ENCODE measurements at regions not wholly inside any gene's neighbourhood (a gene's known extent, or its start where the extent isn't known, plus 50 kb on each side); places are given as distances from the start of the nearest gene placed in this dataset.
"Not testable (repeated sequence)": the region's sequence is repeated elsewhere in the genome, so short reads cannot be mapped to it uniquely, and the experiment has no call there.

DNA sequence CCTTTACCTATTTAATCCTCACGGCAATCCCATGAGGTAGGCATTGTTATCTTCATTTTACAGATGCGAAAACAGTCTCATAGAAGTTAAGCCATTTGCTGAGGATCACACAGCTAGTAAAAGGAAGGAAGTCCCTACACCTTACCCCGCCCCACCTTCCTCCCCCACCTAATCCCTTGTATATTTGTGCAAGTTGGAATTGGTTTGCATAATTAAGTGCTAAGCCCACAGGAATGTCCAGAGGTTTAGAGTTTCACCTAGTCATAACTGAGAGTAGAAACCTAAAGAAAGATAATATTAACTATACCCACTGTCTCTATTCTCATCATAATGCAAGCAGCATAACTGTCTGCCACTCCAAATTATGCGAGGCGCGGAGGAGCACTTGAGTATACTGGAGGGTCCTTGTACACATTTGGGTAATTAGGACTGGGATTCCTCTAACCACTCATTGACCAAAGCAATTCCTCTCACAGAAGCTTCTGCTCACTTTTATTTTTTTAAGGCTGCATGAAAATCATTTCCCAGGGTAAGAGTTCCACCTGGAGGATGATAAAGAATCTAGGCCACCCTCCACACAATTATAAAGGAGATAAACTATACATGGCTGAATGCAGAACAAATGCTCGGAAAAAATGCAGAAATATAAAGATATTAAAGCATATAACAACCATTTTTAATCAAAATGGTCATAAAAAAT is 199.9 kb downstream of the FAM181B start:
- no peak for DNase-seq (ENCODE audit: low read depth)

GRCh38 chr11:82529936-82530335 is 203.7 kb downstream of the FAM181B start:
- no peak for DNase-seq (ENCODE audit: low read depth)

- no peak for DNase-seq (ENCODE audit: low read depth)
These were observed 206.5 kb downstream of the FAM181B start for GRCh38 chr11:82527081-82527584.

GRCh38 chr11:82523141-82523540 is 210.5 kb downstream of the FAM181B start:
- no peak for DNase-seq (ENCODE audit: low read depth)

- DNase-seq (ENCODE audit: low read depth) = no peak
These were observed 212.2 kb downstream of the FAM181B start for GRCh38 chr11:82521427-82521826.

DNA sequence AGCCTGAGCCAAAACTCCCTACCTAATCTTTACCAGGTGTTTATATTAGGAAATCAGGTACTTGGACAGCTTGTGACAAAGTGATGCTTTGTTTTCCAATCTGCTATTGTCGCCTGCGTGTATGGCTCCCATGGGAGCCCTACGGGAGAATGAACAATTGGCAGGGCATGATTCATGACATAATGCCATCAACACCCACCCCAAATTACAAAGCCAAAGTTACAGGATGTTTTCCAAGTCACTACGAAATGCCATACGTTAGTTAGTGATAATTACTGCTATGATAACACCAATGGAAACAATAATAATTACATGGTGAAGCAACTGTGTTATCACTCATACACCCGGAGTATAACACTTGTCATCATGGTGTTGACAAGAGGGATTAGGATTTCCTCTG is 226.4 kb downstream of the FAM181B start:
- no peak for DNase-seq (ENCODE audit: low read depth)

DNA sequence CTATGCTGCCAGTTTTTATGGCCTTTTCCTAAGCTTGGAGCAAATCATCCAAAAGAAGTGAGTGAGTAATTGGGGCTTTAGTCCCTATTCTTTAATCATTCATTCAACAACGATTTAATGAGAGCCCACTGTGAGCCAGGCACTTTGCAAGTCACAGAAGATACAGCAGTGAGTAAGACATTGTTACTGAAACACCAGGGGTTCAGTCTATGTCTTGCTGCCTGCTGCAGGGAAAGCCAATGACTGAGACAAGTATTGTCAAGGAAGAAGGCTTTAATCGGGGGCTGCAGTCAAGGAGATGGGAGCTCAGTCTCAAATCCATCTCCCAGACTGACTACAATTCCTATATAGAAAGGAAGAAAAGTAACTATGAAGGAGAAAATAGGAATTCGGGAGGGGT is 228.3 kb downstream of the FAM181B start:
- DNase-seq (ENCODE audit: low read depth) = no peak

- not testable (repeated sequence) for DNase-seq (ENCODE audit: low read depth)
These were observed 232.5 kb downstream of the FAM181B start for GRCh38 chr11:82501174-82501573.

GRCh38 chr11:82494988-82495432 is 238.7 kb downstream of the FAM181B start:
- no peak for DNase-seq (ENCODE audit: low read depth)

DNA sequence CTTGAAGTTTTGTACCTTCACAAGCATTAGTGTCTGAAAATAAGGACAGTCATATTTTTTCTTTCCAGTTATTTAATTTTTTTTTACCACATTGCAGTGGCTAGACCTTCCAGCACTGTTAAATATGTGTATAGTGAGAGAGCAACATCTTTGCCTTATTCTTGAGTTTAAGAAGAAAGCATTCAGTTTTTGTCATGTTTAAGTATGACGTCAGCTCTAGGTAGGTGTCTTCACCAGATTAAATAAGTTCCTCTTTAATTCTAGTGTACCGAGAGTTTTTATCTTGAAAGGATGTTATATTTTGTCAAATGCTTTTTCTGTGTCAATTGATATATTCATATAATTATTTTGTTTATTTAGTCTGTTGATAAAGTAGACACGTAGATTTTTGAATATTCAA is 258.8 kb downstream of the FAM181B start:
- DNase-seq (ENCODE audit: low read depth) = no peak

DNA sequence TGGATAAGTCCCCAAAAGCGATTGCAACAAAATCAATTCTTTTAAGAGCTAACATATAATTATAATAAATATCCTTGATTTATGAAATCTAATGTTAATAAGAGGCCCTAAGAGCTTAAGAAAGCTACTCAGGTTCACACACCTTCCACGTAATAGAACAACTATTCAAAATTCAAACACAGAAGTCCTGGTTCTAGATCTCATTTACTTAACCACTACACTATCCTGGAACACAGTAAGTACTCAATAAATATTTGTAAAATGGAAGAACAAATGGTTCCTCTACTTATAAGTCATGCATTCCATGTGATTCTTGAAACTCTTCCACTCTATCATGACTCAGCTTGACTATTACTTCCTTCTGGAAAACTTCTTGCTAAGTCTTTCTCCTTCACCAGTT is 268.2 kb downstream of the FAM181B start:
- DNase-seq (ENCODE audit: low read depth) = no peak

DNA sequence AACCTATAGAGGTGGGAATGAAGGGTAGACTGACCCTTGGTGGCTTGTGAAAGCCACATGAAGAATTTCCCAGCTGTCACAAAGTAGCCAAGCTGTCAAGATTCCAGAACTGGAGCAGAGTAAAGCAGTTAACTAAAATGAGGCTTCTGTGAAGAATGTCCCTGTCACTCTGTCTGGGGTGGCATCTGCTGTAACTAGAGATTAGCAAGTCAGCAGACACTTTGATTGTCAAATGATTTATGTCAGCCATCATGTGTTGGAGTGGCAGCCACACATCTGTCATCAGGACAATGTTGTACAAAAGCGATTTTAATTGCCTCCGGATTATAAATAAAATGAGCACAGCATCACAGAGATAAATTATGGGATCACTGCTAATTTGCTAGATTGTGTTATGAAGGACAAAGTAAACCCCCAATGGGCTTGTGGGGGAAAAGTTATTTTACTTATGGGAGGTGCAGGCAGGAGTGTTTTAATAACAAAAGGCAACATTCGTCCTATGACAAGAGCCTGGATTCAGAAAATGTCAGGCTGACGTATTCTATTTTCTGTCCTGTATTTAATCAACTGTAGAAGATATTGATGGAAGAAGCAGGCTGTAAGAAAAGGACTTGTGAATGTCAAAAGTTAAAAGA is 270.9 kb downstream of the FAM181B start:
- no peak for DNase-seq (ENCODE audit: low read depth)

GRCh38 chr11:82458761-82459160 is 274.9 kb downstream of the FAM181B start:
- no peak for DNase-seq (ENCODE audit: low read depth)

DNA sequence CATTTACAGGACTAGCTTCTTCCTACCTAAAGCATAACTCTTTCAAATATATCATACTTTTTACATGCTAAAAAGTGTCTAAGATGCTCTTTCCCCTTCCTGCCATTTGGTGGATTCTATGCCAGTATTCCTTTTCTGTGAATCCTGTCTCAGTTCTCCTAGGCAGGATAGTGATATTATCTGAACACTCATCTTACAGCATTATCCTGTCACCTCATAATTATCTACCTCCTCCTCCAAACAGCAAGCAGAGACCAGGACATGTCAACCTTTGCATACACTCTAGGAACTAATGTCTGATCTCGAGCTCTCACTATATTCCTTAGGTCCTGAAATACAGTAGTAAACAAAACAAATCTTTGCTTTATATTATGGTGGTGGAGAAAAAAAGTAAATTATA is 275.5 kb downstream of the FAM181B start:
- DNase-seq (ENCODE audit: low read depth) = no peak

DNA sequence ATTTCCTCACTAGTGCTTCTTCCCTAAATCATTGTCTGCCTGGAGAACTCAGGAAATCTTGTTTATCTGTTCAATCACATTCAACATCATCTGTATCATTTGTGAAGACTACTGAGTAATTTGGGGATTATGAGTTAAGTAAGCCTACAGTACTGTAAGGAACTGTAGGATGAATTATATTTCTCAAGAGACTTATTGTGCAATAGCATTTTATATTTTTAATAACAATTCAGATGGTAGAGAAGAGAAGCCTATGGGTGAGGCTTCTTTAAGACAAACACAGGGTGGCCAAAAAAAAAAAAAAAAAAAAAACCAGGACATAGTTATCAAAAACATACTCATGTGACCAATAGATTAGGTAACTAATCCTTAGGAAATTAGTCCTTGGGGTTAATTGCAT is 282.7 kb downstream of the FAM181B start:
- no peak for DNase-seq (ENCODE audit: low read depth)

GRCh38 chr11:82406611-82407010 is 327.1 kb downstream of the FAM181B start:
- DNase-seq (ENCODE audit: low read depth) = no peak

DNA sequence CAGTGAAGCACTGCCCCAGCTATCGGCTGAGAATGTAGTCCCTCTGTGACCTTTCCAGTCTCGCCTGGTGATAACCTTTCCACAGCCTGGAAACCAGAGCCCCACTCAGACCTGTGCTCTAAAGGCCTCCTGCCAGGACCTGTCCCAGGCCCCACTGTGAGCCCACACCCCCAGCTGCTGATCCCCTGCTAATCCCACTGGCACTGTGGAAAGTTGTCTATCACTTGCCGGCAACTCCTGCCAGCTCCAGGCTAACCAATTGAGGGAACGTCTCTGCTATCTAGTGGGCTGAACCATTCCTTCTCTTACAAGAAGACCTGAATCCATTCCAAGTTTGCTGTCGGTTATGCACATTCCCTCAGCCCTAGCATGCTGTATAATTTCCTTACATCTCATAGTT is 328.2 kb downstream of the FAM181B start:
- no peak for DNase-seq (ENCODE audit: low read depth)

DNA sequence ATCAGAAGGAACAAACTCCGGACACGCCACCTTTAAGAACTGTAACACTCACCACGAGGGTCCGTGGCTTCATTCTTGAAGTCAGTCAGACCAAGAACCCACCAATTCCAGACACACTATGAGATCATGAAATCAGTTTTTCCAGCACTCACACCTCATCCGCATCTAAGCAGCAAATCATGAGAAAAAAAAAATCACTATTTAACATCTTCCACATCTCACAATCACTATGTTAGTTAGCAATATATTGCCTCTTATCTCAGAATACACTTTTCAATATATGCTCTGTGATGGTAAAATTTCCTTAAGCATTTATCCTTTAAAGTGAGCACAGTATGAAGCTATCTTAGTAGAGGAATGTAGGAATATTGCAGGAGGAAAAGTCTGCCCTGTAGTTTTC is 328.7 kb downstream of the FAM181B start:
- no peak for DNase-seq (ENCODE audit: low read depth)

DNA sequence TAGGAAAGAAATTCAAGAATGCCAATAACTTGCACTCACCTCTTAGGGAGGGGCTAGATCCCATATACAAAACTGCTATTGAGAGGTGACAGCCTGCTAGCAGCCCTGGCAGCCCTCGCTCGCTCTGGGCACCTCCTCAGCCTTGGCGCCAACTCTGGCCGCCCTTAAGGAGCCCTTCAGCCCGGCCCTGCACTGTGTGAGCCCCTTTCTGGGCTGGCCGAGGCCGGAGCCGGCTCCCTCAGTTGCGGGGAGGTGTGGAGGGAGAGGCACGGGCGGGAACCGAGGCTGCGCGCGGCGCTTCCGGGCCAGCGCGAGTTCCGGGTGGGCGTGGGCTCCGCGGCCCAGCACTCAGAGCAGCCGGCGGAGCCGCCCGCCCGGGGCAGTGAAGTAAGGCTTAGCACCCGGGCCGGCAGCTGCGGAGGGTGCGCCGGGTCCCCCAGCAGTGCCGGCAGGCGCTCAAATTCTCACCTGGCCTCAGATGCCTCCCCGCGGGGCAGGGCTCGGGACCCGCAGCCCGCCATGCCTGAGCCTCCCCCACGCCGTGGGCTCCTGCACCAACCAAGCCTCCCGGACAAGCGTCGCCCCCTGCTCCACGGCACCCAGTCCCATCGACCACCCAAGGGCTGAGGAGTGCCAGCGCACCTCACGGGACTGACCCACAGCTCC is 329.9 kb downstream of the FAM181B start:
- no peak for DNase-seq (ENCODE audit: low read depth)

- no peak for DNase-seq (ENCODE audit: low read depth)
These were observed 335.3 kb downstream of the FAM181B start for GRCh38 chr11:82398300-82398815.

- not testable (repeated sequence) for DNase-seq (ENCODE audit: low read depth)
These were observed 337.0 kb downstream of the FAM181B start for GRCh38 chr11:82396639-82397038.

- no peak for DNase-seq (ENCODE audit: low read depth)
These were observed 349.4 kb downstream of the FAM181B start for GRCh38 chr11:82384308-82384707.

Measured in activated T-cell treated with anti-CD3 and anti-CD28 coated beads for 48 hours (primary cell).